ENCODE measurements at regions not wholly inside any gene's neighbourhood (a gene's known extent, or its start where the extent isn't known, plus 50 kb on each side); places are given as distances from the start of the nearest gene placed in this dataset.
"Not testable (repeated sequence)": the region's sequence is repeated elsewhere in the genome, so short reads cannot be mapped to it uniquely, and the experiment has no call there.

GRCh38 chr1:70737125-70737524, 310.5 kb downstream of the PTGER3 start:
- TF ChIP-seq, protein P1, sequence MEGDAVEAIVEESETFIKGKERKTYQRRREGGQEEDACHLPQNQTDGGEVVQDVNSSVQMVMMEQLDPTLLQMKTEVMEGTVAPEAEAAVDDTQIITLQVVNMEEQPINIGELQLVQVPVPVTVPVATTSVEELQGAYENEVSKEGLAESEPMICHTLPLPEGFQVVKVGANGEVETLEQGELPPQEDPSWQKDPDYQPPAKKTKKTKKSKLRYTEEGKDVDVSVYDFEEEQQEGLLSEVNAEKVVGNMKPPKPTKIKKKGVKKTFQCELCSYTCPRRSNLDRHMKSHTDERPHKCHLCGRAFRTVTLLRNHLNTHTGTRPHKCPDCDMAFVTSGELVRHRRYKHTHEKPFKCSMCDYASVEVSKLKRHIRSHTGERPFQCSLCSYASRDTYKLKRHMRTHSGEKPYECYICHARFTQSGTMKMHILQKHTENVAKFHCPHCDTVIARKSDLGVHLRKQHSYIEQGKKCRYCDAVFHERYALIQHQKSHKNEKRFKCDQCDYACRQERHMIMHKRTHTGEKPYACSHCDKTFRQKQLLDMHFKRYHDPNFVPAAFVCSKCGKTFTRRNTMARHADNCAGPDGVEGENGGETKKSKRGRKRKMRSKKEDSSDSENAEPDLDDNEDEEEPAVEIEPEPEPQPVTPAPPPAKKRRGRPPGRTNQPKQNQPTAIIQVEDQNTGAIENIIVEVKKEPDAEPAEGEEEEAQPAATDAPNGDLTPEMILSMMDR (IDR thresholded peaks at IDR 0.05; ENCODE audit: insufficient read depth, low read depth, low read length): peak; percentile 3
- H3K4me3 ChIP-seq (ENCODE audit: low read depth, low read length): no peak overlapping the region

GRCh38 chr1:70738624-70739023, 309.0 kb downstream of the PTGER3 start:
- no peak for DNase-seq (ENCODE audit: low read depth)
- no peak overlapping the region for H3K4me3 ChIP-seq (ENCODE audit: low read depth, low read length)
- TF ChIP-seq, protein P1 (IDR thresholded peaks at IDR 0.05; ENCODE audit: insufficient read depth, low read depth, low read length): no peak

More at GRCh38 chr1:70737125-70737524, 310.5 kb downstream of the PTGER3 start:
- DNase-seq (ENCODE audit: low read depth): no peak

DNA sequence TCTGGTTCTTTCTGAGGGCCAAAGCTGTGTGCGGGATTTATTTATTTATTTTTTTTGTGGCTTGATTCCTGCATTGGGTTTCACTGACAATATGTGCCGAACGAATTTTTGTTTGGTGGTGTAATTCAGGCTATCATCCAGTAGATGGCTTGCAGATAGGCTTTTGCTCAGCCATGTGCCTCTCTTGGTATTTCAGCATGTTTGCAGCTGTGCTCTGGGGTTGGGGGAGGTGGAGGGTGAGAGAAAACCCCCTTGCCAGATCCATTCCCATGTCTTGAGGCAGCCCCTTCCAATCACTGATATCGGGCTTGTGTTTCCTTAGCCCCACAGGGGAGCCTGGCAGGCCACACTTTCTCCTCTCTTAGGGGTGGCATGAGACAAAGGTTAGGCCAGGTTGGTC, 302.4 kb downstream of the PTGER3 start:
- TF ChIP-seq, protein P1 (IDR thresholded peaks at IDR 0.05; ENCODE audit: insufficient read depth, low read depth, low read length): peak; percentile 49

GRCh38 chr1:70746062-70746461, 301.6 kb downstream of the PTGER3 start:
- not testable (repeated sequence) for H3K4me3 ChIP-seq (ENCODE audit: low read depth, low read length); DNase-seq (ENCODE audit: low read depth)

More for the DNA sequence above, 302.4 kb downstream of the PTGER3 start:
- H3K4me3 ChIP-seq (ENCODE audit: low read depth, low read length): no peak overlapping the region
- DNase-seq (ENCODE audit: low read depth): peak; percentile 6

DNA sequence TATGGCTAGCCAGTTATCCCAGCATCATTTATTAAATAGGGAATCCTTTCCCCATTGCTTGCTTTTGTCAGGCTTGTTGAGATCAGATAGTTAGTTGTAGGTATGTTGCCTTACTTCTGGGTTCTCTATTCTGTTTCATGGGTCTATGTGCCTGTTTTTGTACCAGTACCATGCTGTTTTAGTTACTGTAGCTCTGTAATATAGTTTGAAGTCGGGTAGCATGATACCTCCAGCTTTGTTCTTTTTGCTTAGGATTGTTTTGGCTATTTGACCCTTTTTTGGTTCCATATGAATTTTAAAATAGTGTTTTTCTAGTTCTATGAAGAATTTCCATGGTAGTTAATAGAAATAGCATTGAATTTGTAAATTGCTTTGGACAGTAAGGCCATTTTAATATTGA, 300.5 kb downstream of the PTGER3 start:
- not testable (repeated sequence) for DNase-seq (ENCODE audit: low read depth); H3K4me3 ChIP-seq (ENCODE audit: low read depth, low read length)

DNA sequence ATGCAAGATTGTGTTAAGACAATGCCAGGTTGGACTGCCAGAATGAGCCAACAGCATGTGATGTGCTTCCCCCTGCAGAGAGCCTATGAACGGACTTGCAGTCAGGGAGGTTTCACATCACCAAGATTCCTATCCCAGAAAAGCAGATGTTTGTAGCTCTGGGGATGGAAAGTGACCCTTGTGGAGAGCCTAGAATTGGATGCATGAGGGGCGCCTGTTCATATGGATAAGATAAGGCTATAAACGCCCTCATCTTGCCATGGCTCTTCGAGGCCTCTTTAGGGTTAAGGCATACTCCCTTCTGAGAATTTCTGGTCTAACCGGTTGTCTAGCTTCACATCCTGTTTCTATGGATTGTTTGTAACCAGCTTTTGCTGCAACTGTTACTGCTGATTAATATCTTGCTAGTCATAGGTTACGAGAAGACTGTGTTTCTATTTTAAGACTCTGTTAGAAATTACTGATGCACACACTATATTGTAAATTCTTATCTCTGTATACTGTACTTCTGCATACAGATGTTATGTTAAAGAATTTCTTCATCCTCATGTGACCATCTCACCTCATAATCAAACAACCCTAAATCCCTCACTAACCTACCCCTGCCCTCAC, 295.8 kb downstream of the PTGER3 start:
- H3K4me3 ChIP-seq (ENCODE audit: low read depth, low read length); DNase-seq (ENCODE audit: low read depth): not testable (repeated sequence)

DNA sequence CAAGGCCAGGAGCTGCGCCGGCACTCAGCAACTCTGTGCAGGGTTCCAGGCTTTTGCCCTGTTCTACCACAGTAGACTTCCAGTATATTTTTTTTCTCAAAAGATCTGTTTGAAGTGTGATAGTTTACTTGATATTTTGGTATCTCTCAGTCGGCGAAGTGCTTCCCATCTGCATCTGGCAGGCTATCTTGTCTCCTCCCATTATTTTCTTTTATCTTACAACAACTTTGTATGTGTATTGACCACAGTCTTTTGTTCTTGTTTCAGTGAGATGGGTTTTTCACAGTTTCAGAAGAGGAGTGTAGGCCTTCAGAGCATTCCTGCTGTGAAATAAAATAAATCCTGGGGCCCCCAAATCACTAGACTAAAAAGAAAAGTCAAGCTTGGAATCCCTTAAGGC, 292.9 kb downstream of the PTGER3 start:
- TF ChIP-seq, protein P1 (IDR thresholded peaks at IDR 0.05; ENCODE audit: insufficient read depth, low read depth, low read length): no peak
- DNase-seq (ENCODE audit: low read depth): no peak
- H3K4me3 ChIP-seq (ENCODE audit: low read depth, low read length): no peak overlapping the region

DNA sequence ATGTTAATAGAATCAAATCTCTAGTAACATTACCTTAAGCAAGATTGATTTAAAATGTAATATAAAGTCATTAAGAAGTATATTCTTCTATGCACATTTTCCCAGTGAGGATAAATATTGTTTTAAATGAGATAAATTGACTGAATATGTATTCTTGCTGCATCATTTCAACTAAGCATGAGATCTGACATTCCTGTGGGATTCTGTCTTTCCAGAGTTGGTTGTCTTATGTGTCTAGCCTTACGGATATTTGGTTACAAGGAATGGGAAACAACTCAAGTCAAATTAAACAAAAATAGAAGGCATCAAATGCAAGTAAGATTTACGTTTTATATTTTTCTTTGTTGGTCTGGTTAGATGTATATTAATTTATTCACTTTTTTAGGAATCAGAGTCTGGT, 287.5 kb downstream of the PTGER3 start:
- TF ChIP-seq, protein P1 (IDR thresholded peaks at IDR 0.05; ENCODE audit: insufficient read depth, low read depth, low read length): no peak
- H3K4me3 ChIP-seq (ENCODE audit: low read depth, low read length): no peak overlapping the region
- DNase-seq (ENCODE audit: low read depth): no peak
